ENCODE measurements at regions not wholly inside any gene's neighbourhood (a gene's known extent, or its start where the extent isn't known, plus 50 kb on each side); places are given as distances from the start of the nearest gene placed in this dataset.

DNA sequence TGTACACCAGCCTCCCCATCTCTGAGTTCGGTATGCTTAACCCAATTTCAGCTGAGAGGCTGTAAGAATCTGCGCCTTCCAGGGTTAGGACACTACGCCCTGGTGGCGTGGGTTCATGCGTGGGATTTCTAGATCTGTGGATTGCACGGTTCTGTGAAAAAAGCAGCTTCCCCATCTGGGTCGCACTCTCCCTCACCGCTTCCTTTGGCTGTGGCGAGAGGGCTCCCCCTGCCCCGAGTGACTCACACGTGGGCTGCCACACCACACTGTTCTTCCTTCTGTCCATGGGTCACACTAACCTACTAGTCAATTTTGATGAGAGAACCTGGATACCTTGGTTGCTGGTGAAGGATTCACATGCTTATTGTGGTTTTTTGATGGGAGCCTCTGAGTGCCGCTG lies 256.0 kb upstream of the MAF start:
- no peaks in the 10 kb centered on the region for H3K4me1 ChIP-seq
- H3K36me3 ChIP-seq, result no peaks in the 10 kb centered on the region
- no peak overlapping the region for H3K27ac ChIP-seq
- H3K4me3 ChIP-seq, result no peak overlapping the region
- peaks cover 0 to 40% (median 0%) of the 10 kb centered on the region in 3 donors for H3K9me3 ChIP-seq
- ATAC-seq, result no peak
- TF ChIP-seq EP300 (IDR thresholded peaks at IDR 0.05) (no peak), POLR2AphosphoS5 (IDR thresholded peaks at IDR 0.05) (no peak), POLR2A (IDR thresholded peaks at IDR 0.05) (no peak)
- TF ChIP-seq, protein P1, sequence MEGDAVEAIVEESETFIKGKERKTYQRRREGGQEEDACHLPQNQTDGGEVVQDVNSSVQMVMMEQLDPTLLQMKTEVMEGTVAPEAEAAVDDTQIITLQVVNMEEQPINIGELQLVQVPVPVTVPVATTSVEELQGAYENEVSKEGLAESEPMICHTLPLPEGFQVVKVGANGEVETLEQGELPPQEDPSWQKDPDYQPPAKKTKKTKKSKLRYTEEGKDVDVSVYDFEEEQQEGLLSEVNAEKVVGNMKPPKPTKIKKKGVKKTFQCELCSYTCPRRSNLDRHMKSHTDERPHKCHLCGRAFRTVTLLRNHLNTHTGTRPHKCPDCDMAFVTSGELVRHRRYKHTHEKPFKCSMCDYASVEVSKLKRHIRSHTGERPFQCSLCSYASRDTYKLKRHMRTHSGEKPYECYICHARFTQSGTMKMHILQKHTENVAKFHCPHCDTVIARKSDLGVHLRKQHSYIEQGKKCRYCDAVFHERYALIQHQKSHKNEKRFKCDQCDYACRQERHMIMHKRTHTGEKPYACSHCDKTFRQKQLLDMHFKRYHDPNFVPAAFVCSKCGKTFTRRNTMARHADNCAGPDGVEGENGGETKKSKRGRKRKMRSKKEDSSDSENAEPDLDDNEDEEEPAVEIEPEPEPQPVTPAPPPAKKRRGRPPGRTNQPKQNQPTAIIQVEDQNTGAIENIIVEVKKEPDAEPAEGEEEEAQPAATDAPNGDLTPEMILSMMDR (IDR thresholded peaks at IDR 0.05), result no peak
- WGBS, 2 donors (ENCODE audit: low coverage in 1 of 2), result 88% methylated on average over 8 to 9 of the region's 12 CpGs
- H3K27me3 ChIP-seq, result no peaks in the 10 kb centered on the region

DNA sequence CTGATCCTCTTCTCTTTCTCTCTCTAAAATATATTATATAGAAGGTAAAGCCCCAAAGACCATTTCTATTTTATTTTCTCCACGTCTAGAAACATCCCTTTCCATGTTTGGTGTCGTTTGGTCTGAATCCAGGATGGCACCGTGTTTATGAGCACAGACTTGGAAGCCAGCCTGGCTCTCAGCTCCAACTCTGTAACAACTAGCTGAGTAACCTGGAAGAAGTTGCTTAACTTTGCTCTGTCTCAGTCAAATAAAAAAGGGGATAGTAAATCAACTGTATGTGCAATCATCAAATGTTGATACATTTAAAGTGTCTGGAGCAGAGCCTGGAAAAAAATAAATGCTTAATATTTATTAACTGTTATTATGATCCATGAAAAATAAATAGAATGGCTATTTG lies 249.8 kb upstream of the MAF start:
- Histone ChIP-seq H3K27ac (no peak overlapping the region), H3K36me3 (no peaks in the 10 kb centered on the region), H3K4me1 (no peaks in the 10 kb centered on the region), H3K27me3 (no peaks in the 10 kb centered on the region), H3K9me3 (peaks cover 0 to 26% (median 0%) of the 10 kb centered on the region in 3 donors), H3K4me3 (no peak overlapping the region)
- 37 to 44% methylated on average over 3 of the region's 3 CpGs for WGBS, 2 donors (ENCODE audit: low coverage in 1 of 2)
- ATAC-seq, result no peak
- peak; percentile 23 for TF ChIP-seq POLR2AphosphoS5 (IDR thresholded peaks at IDR 0.05)
- TF ChIP-seq, protein P1 (IDR thresholded peaks at IDR 0.05), result no peak

- no peak for ATAC-seq
Measured at GRCh38 chr16:79849119-79849518, 248.6 kb upstream of the MAF start.

GRCh38 chr16:79848719-79849118 lies 248.2 kb upstream of the MAF start:
- Histone ChIP-seq H3K27me3 (no peaks in the 10 kb centered on the region), H3K36me3 (no peaks in the 10 kb centered on the region), H3K4me1 (no peaks in the 10 kb centered on the region), H3K4me3 (no peak overlapping the region), H3K27ac (no peak overlapping the region), H3K9me3 (peaks cover 0 to 13% (median 0%) of the 10 kb centered on the region in 3 donors)
- ATAC-seq, result no peak
- TF ChIP-seq EP300 (IDR thresholded peaks at IDR 0.05), result no peak
- no peak for TF ChIP-seq POLR2A (IDR thresholded peaks at IDR 0.05)
- TF ChIP-seq POLR2AphosphoS5 (IDR thresholded peaks at IDR 0.05), result no peak
- TF ChIP-seq, protein P1 (IDR thresholded peaks at IDR 0.05), result no peak
- WGBS, 2 donors (ENCODE audit: low coverage in 1 of 2), result 40 to 98% methylated on average over 2 to 5 of the region's 6 CpGs

More at GRCh38 chr16:79849119-79849518, 248.6 kb upstream of the MAF start:
- Histone ChIP-seq H3K27me3 (no peaks in the 10 kb centered on the region), H3K4me3 (no peak overlapping the region), H3K27ac (no peak overlapping the region), H3K4me1 (no peaks in the 10 kb centered on the region), H3K36me3 (no peaks in the 10 kb centered on the region), H3K9me3 (peaks cover 0 to 17% (median 0%) of the 10 kb centered on the region in 3 donors)
- TF ChIP-seq POLR2AphosphoS5 (IDR thresholded peaks at IDR 0.05) (no peak), EP300 (IDR thresholded peaks at IDR 0.05) (no peak), POLR2A (IDR thresholded peaks at IDR 0.05) (no peak)
- TF ChIP-seq, protein P1 (IDR thresholded peaks at IDR 0.05), result no peak
- WGBS, 2 donors (ENCODE audit: low coverage in 1 of 2), result 88 to 100% methylated on average over 2 to 3 of the region's 10 CpGs

DNA sequence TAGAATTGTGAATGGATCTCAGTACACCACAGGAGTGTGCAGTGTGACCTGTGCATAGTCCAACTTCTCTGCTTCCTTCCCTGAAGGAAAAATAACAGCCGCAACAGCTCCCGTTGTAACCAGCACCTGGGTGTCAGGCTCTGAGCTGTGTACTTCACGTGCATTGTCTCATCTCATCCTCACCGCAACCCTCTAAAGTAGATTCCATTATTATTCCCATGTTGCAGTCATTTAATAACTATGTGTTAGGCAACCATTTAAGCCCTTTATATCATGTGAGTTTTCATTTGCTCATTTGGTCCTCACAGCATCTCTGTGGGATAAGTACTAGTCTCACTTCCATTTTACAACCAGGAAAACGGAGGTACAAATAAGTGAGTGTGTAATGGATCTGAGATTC lies 247.0 kb upstream of the MAF start:
- no peak for ATAC-seq

More for the DNA sequence above, 247.0 kb upstream of the MAF start:
- Histone ChIP-seq H3K27me3 (no peaks in the 10 kb centered on the region), H3K4me1 (no peaks in the 10 kb centered on the region), H3K9me3 (peaks cover 0 to 6% (median 0%) of the 10 kb centered on the region in 3 donors), H3K27ac (no peak overlapping the region), H3K36me3 (no peaks in the 10 kb centered on the region), H3K4me3 (no peak overlapping the region)
- TF ChIP-seq, protein P1 (IDR thresholded peaks at IDR 0.05), result no peak
- no peak for TF ChIP-seq POLR2A (IDR thresholded peaks at IDR 0.05)
- no peak for TF ChIP-seq POLR2AphosphoS5 (IDR thresholded peaks at IDR 0.05)
- TF ChIP-seq EP300 (IDR thresholded peaks at IDR 0.05), result no peak
- WGBS, 2 donors (ENCODE audit: low coverage in 1 of 2), result 91 to 93% methylated on average over 5 of the region's 5 CpGs
